ENCODE measurements at regions not wholly inside any gene's neighbourhood (a gene's known extent, or its start where the extent isn't known, plus 50 kb on each side); places are given as distances from the start of the nearest gene placed in this dataset.
"Not testable (repeated sequence)": the region's sequence is repeated elsewhere in the genome, so short reads cannot be mapped to it uniquely, and the experiment has no call there.

DNA sequence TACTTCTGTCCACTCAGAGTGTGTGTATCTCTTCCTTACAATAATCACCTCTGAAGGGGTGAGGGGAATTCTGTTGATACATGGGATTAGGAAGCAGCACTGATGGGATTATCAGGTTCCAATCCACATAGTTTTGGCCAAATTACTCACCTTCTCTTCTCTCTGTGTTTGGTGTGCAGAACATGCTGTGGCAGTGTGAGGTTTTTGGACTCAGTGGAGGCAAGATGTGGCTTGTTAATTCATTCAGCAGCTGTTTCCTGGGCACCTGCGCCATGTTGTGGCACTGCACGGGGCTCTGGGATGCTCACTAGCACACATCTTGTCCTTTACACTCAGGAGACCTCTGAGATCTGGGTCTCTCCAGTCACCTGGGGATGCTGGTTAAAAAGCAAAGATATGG lies 350.3 kb upstream of the HS6ST1 start:
- DNase-seq, result no peak

- no peak for DNase-seq
These were observed 351.4 kb upstream of the HS6ST1 start for GRCh38 chr2:128670066-128670465.

- not testable (repeated sequence) for DNase-seq
These were observed 353.5 kb upstream of the HS6ST1 start for GRCh38 chr2:128671981-128672757.

GRCh38 chr2:128679680-128680079 lies 361.0 kb upstream of the HS6ST1 start:
- not testable (repeated sequence) for DNase-seq

DNA sequence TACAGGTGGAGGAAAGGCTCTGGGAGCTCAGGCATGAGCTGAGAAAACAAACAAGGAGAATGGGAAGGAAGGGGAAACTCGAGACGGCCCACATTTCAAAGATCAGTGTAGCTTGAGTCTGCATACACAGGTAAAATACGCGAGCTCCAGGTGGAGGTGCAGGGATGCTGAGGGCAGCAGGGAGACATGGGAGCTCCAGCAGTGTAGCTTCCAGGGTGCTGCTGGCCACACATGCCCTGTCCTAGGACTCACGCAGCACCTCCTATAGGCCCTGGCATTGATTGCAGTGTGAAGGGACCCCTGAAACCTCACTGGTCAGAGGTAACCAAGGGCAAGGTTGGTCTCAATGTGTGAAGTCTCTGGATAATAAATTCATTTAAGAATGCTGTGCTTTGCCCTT lies 362.8 kb upstream of the HS6ST1 start:
- no peak for DNase-seq

DNA sequence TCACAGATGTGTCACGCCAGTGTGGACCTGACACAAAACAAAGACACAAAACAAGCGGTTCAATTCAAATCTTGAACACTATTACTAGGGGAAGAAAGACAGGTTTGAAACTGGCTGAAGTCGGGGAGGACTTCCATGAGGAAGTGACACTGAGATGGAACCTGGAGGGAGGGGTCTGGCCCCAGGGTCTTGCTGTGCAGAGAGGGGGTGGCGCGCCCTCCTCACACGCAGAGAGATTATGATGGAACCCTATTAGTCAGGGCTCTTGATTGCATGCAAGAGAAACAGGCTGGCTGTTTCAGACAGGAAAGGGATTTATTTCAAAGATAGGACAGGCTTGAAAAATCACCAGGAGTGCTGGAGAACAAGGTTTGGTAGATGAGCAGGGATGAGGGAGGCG lies 363.6 kb upstream of the HS6ST1 start:
- no peak for DNase-seq

DNA sequence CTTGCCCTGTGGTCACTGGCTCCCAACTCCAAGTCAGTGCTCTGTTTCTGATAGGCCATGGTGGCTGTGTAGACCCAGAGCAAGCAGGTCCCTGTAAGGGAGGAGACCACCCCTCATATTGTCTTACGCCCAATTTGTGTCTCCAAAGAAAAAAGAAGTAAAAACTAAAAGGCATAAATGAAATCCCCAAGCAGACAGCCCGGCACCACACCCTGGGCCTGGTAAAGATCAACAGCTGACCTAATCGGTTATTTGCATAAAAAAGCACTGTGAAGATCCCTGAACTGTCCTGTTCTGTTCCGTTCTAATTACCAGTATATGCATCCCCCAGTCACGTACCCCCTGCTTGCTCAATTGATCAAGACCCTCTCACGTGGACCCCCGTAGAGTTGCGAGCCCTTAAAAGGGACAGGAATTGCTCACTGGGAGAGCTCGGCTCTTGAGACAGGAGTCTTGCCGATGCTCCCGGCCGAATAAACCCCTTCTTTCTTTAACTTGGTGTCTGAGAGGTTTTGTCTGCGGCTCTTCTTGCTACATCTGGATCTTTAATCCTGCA lies 364.1 kb upstream of the HS6ST1 start:
- no peak for DNase-seq

DNA sequence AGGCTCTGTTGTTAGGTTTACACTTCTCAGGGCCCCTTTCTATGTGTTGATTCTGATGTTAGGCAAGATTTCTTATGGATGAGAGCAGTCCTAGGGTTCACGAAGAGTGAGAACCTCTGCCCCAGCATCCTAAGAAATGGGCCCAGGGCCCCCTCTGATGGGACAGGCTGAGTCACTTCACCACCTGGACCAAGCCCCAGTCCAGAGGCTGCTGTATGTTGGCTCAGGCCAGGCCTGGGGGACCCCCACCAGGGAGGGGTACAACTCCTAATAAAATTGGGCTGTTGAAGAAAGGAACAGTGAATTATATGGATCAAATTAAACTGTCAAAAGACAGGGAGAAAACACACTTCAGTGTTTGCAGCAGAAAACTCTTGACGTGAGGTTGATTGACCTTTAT lies 365.9 kb upstream of the HS6ST1 start:
- no peak for DNase-seq

DNA sequence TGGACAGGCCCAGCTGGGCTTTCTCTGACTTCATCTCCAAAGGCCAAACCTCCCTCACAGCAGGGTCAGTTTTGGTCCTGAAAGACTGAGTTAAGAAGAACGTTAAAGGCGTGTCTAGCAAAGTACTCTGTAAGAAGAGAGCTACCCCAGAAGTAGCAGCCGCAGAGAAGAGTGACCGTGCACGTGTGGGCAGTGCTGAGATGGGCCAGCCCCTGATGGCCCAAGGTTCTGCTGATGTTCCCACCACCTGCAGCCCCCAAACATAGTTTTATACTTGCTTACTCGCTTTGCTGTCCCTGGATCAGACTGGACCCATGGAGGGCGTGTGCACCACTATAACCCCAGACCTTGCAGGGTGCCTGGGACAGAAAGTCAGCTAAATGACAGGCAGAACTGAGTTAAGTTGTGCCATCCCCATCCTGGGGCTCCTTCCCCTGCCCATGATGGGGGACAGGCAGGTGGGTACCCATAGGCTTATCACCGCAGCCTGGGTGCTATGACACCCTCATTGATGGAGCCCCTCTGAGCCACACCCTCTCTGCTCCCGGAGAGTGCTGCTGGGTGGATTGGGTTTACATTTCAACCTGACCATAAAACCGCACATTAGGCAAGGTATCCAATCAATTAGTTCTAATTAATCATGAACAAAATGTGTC lies 367.3 kb upstream of the HS6ST1 start:
- no peak for DNase-seq

- DNase-seq, result no peak
These were observed 367.8 kb upstream of the HS6ST1 start for GRCh38 chr2:128686497-128686859.

DNA sequence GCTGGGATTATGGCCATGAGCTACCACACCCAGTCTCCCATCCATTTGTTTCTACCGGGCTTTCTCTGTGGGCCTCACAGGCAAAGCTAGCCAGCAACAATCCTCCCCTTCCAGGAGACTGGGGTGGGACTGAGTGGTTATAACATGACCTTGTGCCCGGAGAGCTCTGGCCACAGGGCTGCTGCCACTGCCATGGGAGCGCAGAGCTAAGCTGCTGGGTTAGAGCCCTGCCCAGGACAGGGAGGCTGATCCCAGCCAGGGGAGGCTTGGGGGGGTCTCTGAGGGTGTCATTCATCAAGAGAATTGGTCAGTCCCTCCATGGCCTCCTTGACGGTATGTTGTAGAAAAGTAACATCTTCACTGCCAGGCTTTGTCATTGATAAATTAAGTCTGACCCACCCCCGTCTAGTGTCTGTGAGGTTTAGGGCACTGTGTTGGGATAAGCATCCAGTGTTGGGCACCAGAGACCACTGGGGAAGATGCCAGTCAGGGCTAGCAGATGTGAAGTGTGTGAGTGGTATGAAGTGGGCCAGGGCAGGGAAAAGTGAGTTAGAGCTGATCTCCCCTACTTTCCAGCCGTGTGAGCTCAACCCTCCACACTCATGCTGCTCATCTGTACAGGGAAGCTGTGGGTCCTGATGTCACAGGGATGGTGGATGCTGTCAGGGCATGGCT lies 368.4 kb upstream of the HS6ST1 start:
- DNase-seq, result no peak

GRCh38 chr2:128687565-128687964 lies 368.9 kb upstream of the HS6ST1 start:
- DNase-seq, result no peak

- no peak for DNase-seq
These were observed 371.3 kb upstream of the HS6ST1 start for GRCh38 chr2:128689971-128690370.

- DNase-seq, result no peak
These were observed 371.8 kb upstream of the HS6ST1 start for GRCh38 chr2:128690431-128690830.

- no peak for DNase-seq
These were observed 372.2 kb upstream of the HS6ST1 start for GRCh38 chr2:128690869-128691268.

- DNase-seq, result no peak
These were observed 372.9 kb upstream of the HS6ST1 start for GRCh38 chr2:128691526-128691925.

DNA sequence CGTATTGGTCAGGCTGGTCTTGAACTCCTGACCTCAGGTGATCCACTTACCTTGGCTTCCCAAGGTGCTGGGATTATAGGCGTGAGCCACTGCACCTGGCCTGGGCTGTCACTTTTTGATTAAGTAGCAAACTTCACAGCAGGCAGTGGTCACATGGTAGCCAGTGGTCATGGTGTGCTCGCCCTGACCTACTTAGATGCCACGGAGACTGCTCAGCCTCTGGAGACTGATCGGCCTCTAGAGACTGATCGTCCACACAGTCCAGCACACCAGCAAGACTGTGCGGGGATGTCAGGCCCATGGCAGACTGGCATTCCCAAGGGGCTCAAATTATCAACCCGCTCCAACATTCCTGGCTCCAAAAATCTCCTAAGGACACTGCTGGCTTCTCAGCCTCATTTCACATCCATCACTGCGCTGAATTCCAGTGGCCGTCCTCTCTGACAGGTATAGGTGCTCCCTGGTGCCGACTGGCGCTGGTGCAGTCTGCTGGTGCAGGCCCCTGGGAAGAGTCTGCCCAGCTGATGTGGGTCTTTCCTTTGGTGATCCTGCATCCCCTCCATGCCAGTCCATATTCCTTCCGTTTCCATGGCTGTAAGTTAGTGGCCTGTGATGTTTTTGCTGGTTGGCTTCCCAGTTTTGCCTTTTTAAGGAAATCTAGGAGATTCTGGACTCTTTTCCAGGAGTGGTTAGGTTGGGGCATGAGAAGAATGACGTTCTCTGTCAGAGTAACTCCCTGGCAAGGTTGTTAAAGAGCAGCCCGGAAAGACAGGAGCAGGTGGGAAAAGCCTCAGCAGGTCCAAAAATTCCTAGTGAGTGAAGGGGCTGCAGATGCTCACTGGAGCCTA lies 374.5 kb upstream of the HS6ST1 start:
- no peak for DNase-seq

DNA sequence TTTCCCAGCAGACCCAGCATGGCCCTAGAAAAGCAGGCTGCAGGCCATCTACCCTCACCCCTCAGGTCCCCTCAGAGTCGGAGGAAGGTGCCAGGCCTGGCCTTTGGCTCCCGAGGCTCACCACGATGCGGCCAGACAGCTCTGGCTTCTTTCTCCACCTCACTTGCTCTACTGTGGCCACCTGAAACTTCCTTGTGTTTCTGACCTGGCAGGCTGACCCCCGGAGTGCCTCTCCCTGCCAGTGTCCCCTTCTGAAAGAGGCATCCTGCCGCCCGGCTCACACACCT lies 375.0 kb upstream of the HS6ST1 start:
- DNase-seq, result no peak

- DNase-seq, result no peak
These were observed 377.1 kb upstream of the HS6ST1 start for GRCh38 chr2:128695646-128696220.

- DNase-seq, result no peak
These were observed 377.8 kb upstream of the HS6ST1 start for GRCh38 chr2:128696421-128696820.

DNA sequence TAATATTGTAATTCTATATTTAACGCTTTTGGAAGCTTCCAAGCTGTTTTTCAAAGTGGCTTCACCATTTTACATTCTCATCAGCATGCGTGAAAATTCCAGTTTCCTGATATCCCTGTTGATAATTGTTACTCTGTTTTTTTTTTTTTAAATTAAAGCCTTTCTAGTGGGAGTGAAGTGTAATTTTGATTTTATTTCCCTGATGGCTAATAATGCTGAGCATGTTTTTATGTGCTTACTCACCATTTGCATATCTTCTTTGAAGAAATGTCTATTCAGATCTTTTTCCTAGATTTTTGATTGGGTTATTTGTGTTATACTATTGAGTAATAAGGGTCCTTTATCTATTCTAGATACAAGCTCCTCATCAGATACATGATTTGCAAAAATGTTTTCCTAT lies 382.8 kb upstream of the HS6ST1 start:
- DNase-seq, result no peak

DNA sequence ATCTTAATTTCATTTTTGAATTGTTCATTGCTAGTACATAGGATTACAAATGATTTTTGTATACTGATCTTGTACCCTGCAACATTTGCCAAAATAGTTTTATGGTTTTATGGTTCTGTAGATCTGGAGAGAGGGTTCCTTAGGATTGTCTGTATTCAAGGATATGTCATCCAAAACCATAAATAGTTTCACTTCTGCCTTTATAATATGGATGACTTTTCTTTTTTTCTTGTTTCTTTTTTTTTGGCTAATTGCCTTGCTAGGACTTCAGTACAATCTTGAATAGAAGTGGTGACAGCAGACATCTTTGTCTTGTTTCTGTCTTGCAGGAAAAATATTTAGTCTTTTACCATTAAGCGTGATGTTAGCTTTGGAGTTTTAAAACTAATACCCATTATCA lies 383.9 kb upstream of the HS6ST1 start:
- no peak for DNase-seq

Measured in stimulated activated CD4-positive, alpha-beta T cell treated with anti-CD3 and anti-CD28 coated beads, Interleukin-2, amount 100 ng/mL, for 24 hours (primary cell).